Calu3 (cell line): ENCODE measurements at regions not wholly inside any gene's neighbourhood (a gene's known extent, or its start where the extent isn't known, plus 50 kb on each side); places are given as distances from the start of the nearest gene placed in this dataset.

ENCODE experiments used
- BruUV-seq: library from RNA; stranded (reverse); fragments of 400-500 nt; replicated peaks from 2 replicates; lab custom pipeline; 2021; lab: Mats Ljungman, UMichigan
- CTCF ChIA-PET: fragments of 300-600 bp; sonication (Branson Sonifier 250); formaldehyde crosslinking; loops from one replicate; lab custom pipeline; 2022; ENCODE audit warnings: antibody characterized with exemption; lab: Charles Lee
- DNase-seq: peaks from one replicate; pipeline ENCODE4 v3.0.0; 2022
- H3K27ac Mint-ChIP-seq: one replicate; pipeline ENCODE4 v1.8.0; 2022; ENCODE audit warnings: mixed read lengths; ENCODE audit not compliant: unreplicated experiment
- H3K27me3 Mint-ChIP-seq: one replicate; pipeline ENCODE4 v1.8.0; 2022; ENCODE audit warnings: mixed read lengths; ENCODE audit not compliant: unreplicated experiment
- H3K36me3 Mint-ChIP-seq: one replicate; pipeline ENCODE4 v1.8.0; 2022; ENCODE audit warnings: mild to moderate bottlenecking, moderate library complexity, mixed read lengths; ENCODE audit not compliant: insufficient read depth, unreplicated experiment
- H3K4me1 Mint-ChIP-seq: one replicate; pipeline ENCODE4 v1.8.0; 2022; ENCODE audit warnings: mild to moderate bottlenecking, low read depth, mixed read lengths; ENCODE audit not compliant: unreplicated experiment
- H3K4me3 Mint-ChIP-seq: one replicate; pipeline ENCODE4 v1.8.0; 2022; ENCODE audit warnings: mild to moderate bottlenecking, low read depth, moderate library complexity, mixed read lengths; ENCODE audit not compliant: unreplicated experiment
- H3K9me3 Mint-ChIP-seq: one replicate; pipeline ENCODE4 v1.8.0; 2022; ENCODE audit warnings: low read depth, mixed read lengths; ENCODE audit not compliant: unreplicated experiment
- intact Hi-C: fragments of 100-400 bp; cut with micrococcal nuclease; formaldehyde crosslinking; loops from one replicate; pipeline ENCODE4 v1.10.0; 2022; ENCODE audit not compliant: unreplicated experiment
- TF ChIP-seq, protein P1 (sequence below): fragments of 200-600 bp; IDR thresholded peaks from one replicate; pipeline ENCODE4 v1.8.0; 2022; ENCODE audit warnings: antibody characterized with exemption; ENCODE audit not compliant: unreplicated experiment

DNA sequence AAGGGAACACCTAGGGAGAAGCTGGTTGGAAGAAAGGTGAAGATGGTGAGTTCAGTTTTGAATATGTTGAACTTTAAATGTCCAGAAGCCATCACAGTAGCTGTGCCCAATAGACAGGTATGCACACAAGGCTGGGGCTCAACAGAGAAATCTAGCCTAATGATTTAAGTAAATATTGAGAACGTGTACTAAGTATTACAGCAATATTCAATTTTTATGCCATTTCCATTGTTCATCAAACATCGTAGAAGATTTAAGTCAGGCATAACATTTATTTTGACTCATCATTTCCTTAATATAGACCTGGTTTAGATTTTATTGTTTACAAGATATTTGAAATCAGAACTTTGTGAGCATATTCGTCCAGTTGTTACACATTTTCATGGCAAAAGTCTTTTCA is 116.4 kb downstream of the HPGD start:
- CTCF ChIA-PET, result no interaction called here
- H3K9me3 Mint-ChIP-seq, result no peaks in the 10 kb centered on the region
- TF ChIP-seq, protein P1, sequence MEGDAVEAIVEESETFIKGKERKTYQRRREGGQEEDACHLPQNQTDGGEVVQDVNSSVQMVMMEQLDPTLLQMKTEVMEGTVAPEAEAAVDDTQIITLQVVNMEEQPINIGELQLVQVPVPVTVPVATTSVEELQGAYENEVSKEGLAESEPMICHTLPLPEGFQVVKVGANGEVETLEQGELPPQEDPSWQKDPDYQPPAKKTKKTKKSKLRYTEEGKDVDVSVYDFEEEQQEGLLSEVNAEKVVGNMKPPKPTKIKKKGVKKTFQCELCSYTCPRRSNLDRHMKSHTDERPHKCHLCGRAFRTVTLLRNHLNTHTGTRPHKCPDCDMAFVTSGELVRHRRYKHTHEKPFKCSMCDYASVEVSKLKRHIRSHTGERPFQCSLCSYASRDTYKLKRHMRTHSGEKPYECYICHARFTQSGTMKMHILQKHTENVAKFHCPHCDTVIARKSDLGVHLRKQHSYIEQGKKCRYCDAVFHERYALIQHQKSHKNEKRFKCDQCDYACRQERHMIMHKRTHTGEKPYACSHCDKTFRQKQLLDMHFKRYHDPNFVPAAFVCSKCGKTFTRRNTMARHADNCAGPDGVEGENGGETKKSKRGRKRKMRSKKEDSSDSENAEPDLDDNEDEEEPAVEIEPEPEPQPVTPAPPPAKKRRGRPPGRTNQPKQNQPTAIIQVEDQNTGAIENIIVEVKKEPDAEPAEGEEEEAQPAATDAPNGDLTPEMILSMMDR, result no peak
- no peak for DNase-seq
- intact Hi-C loops, result no loop called here
- H3K27ac Mint-ChIP-seq, result no peak overlapping the region
- H3K4me3 Mint-ChIP-seq, result no peak overlapping the region
- H3K27me3 Mint-ChIP-seq, result no peaks in the 10 kb centered on the region
- peaks cover 34% of the 10 kb centered on the region for H3K4me1 Mint-ChIP-seq
- no TSS peak for BruUV-seq
- H3K36me3 Mint-ChIP-seq, result no peaks in the 10 kb centered on the region

DNA sequence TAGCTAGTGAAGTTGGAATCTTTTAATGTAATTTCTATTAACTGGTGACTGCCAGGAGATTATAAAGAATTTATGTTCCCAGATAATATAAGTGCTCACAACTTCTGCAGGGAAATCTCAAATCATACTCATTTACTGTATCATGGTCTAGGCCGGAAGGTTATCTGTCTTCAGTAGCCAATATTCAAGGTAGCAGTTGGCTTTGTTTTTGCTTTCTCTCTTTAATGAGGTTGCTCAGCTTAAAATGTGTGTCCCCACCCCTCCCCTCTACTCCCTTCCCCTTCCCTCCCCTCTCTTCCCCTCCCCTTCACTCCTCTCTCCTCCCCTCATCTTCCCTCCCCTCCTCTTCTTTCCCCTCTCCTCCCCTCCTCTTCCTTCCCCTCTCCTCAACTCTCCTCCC is 117.6 kb downstream of the HPGD start:
- Mint-ChIP-seq H3K27me3 (no peaks in the 10 kb centered on the region), H3K4me3 (no peak overlapping the region), H3K4me1 (peaks cover 41% of the 10 kb centered on the region), H3K36me3 (no peaks in the 10 kb centered on the region), H3K27ac (no peak overlapping the region), H3K9me3 (no peaks in the 10 kb centered on the region)
- intact Hi-C loops, result no loop called here
- BruUV-seq, result no TSS peak
- DNase-seq, result no peak
- TF ChIP-seq, protein P1, result no peak
- CTCF ChIA-PET, result no interaction called here

DNA sequence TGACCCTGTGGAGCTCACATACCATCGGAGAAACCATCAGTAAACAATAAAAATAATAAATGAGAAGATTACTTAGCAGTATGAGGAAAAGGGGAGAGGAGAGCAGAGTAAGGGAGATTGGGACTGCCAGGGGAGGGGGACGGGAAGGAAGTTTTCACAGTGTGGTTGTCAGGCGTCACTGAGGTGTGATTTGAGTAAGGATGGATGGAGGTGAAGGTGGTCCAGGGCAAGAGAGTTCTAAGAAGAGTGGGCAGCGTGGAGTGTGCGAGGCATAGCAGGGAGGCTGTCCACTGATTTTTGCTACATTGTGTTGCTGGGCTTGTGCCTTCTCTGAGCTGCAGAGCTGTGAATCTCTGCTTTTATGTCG is 119.1 kb downstream of the HPGD start:
- no peak for DNase-seq
- intact Hi-C loops, result no loop called here
- no peaks in the 10 kb centered on the region for H3K36me3 Mint-ChIP-seq
- no peaks in the 10 kb centered on the region for H3K9me3 Mint-ChIP-seq
- H3K4me3 Mint-ChIP-seq, result no peak overlapping the region
- CTCF ChIA-PET, result interaction anchor here (0.8 kb wide), 1 partner anchor 20 kb away, joined by 3 read pairs; no protein-coding TSS in a partner anchor
- no TSS peak for BruUV-seq
- peak overlapping the region; percentile 55 for H3K27ac Mint-ChIP-seq
- no peaks in the 10 kb centered on the region for H3K27me3 Mint-ChIP-seq
- TF ChIP-seq, protein P1, result no peak
- H3K4me1 Mint-ChIP-seq, result peaks cover 50% of the 10 kb centered on the region

DNA sequence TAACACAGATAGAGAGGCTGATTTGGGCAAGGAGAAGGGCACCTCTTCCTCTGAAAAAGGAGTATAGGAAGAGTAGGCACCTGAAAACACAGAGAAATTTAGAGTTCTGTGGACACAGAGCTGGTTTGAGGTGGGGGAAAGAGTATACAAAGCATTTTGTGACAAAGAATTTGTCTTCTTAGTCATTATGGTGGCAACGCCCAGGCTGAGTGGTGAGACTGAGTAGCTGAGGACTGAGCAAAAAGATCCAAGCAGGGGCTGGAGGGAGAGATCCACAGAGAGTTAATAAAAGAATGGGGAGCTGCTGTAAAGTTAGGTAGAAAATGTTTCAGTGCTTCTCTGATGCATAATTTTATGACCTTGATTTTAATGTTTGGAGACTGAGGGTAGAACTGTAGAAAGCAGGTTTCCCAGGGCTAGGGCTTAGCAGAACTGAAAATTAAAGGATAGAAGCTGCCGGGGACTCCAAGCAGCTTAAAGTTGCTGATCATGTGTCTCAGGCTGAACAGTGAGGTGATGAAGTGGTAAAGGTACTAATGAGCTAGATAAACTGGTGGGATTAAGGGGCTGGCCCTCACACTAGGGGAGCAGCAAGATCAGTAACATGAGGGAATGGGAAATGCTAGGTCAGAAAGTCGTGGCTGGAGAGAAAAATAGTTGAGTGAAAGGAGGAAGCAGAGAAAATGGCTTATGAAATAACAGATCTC is 118.9 kb downstream of the CEP44 start:
- H3K27me3 Mint-ChIP-seq, result no peaks in the 10 kb centered on the region
- no peaks in the 10 kb centered on the region for H3K9me3 Mint-ChIP-seq
- no peak for DNase-seq
- BruUV-seq, result no TSS peak
- TF ChIP-seq, protein P1, result no peak
- CTCF ChIA-PET, result interaction anchor here (0.8 kb wide), 1 partner anchor 21 kb away, joined by 3 read pairs; no protein-coding TSS in a partner anchor
- H3K27ac Mint-ChIP-seq, result peak overlapping the region; percentile 55
- intact Hi-C loops, result no loop called here
- peaks cover 50% of the 10 kb centered on the region for H3K4me1 Mint-ChIP-seq
- no peaks in the 10 kb centered on the region for H3K36me3 Mint-ChIP-seq
- no peak overlapping the region for H3K4me3 Mint-ChIP-seq
